Endothelial cell of umbilical vein (primary cell): ENCODE measurements at regions not wholly inside any gene's neighbourhood (a gene's known extent, or its start where the extent isn't known, plus 50 kb on each side); places are given as distances from the start of the nearest gene placed in this dataset.

ENCODE experiments used
- EZH2 ChIP-seq: IDR thresholded peaks from 2 replicates; pipeline ENCODE4 v1.6.1; 2012; ENCODE audit warnings: borderline replicate concordance, low read depth, mild to moderate bottlenecking, moderate library complexity, low read length, inconsistent platforms; ENCODE audit not compliant: severe bottlenecking
- MYC ChIP-seq: IDR thresholded peaks from one replicate; pipeline ENCODE4 v1.6.1; 2011; ENCODE audit warnings: mild to moderate bottlenecking, low read depth, low read length
- POLR2A ChIP-seq: IDR thresholded peaks from 2 replicates; pipeline ENCODE4 v1.6.1; 2012; ENCODE audit warnings: low read depth, mild to moderate bottlenecking, control low read depth, low read length
- TF ChIP-seq, protein P1 (sequence below), 2 donors: IDR thresholded peaks; 1 replicate in 1 of 2; 2 replicates in 1 of 2; pipeline ENCODE4 v1.5.1; 2011; ENCODE audit warnings: low read length in 2 of 2, mild to moderate bottlenecking in 2 of 2, moderate library complexity in 2 of 2, control low read depth in 1 of 2, inconsistent platforms in 1 of 2, low read depth in 1 of 2; ENCODE audit not compliant: insufficient read depth in 1 of 2; ENCODE audit errors: extremely low read depth in 1 of 2

DNA sequence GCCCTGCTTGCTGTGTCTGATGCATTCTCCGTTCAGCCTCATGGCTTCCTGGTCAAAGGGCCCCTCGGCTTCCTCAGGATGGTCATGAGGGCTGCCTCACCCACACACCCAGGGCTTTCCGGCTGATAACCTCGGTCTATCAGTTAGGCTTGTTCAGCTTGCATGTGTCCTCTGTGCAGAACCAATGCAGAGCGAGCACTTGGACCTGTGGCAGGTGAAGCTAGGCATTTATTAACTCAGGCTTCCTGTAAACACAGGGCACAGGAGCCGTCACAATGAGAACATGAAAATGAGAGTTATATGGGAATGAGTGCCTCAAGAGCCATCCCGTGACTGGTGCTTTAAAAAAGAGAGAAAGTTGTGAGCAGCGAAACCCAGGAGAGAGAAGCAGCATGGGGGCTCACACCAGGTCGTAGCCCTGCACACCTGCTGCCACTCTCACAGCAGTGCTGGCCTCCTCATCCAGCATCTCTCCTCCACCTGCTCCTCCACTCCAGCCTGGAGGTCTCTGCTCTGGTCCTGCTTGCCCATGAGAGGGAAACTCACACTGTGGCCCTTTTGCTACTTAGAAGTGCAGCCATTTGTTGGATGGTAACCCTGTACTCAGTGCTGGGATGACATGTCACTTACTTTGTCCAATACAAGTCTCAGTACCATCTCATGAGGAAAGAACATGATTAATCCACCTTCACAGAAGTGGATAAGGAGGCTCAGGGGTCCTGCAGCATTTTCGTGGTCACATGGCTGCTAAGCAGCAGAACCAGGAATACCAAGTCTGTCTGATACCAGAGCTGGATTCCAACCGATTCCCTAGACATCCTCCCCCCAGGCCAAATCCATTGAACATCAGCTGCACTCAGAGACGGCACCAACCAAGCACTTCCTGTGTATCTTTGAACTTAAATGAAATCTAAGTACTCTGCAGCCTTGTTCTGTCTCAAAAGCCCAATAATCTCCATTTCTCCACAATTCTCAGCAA, 50.5 kb upstream of the IRS2 start:
- TF ChIP-seq, protein P1, sequence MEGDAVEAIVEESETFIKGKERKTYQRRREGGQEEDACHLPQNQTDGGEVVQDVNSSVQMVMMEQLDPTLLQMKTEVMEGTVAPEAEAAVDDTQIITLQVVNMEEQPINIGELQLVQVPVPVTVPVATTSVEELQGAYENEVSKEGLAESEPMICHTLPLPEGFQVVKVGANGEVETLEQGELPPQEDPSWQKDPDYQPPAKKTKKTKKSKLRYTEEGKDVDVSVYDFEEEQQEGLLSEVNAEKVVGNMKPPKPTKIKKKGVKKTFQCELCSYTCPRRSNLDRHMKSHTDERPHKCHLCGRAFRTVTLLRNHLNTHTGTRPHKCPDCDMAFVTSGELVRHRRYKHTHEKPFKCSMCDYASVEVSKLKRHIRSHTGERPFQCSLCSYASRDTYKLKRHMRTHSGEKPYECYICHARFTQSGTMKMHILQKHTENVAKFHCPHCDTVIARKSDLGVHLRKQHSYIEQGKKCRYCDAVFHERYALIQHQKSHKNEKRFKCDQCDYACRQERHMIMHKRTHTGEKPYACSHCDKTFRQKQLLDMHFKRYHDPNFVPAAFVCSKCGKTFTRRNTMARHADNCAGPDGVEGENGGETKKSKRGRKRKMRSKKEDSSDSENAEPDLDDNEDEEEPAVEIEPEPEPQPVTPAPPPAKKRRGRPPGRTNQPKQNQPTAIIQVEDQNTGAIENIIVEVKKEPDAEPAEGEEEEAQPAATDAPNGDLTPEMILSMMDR (IDR thresholded peaks at IDR 0.05; ENCODE audit: extremely low read depth in 1 of 2, insufficient read depth in 1 of 2, low read depth in 1 of 2, low read length in 2 of 2): no peak
- no peak for TF ChIP-seq EZH2
- no peak for TF ChIP-seq MYC
- TF ChIP-seq POLR2A: no peak
